GM04503 (cell line): ENCODE measurements at regions not wholly inside any gene's neighbourhood (a gene's known extent, or its start where the extent isn't known, plus 50 kb on each side); places are given as distances from the start of the nearest gene placed in this dataset.

Source experiments
- DNase-seq: peaks from one replicate; pipeline ENCODE4 v3.0.0-alpha.2; 2012; ENCODE audit warnings: low read depth

- DNase-seq = no peak
These were observed 87.1 kb downstream of the ADRB2 start for GRCh38 chr5:148913493-148913892.

GRCh38 chr5:148913985-148914431 lies 87.6 kb downstream of the ADRB2 start:
- peak; percentile 93 for DNase-seq

GRCh38 chr5:148915224-148915817 lies 88.9 kb downstream of the ADRB2 start:
- DNase-seq = no peak

- DNase-seq = no peak
These were observed 94.4 kb downstream of the ADRB2 start for GRCh38 chr5:148920646-148921288.

- no peak for DNase-seq
These were observed 94.9 kb downstream of the ADRB2 start for GRCh38 chr5:148921350-148921749.

- no peak for DNase-seq
These were observed 96.2 kb downstream of the ADRB2 start for GRCh38 chr5:148922606-148923005.

- no peak for DNase-seq
These were observed 96.6 kb downstream of the ADRB2 start for GRCh38 chr5:148923023-148923422.

- DNase-seq = no peak
These were observed 98.4 kb downstream of the ADRB2 start for GRCh38 chr5:148924817-148925216.

- no peak for DNase-seq
These were observed 99.8 kb downstream of the ADRB2 start for GRCh38 chr5:148926207-148926606.

GRCh38 chr5:148927307-148927946 lies 101.0 kb downstream of the ADRB2 start:
- DNase-seq = no peak

GRCh38 chr5:148928141-148928540 lies 101.7 kb downstream of the ADRB2 start:
- no peak for DNase-seq

GRCh38 chr5:148931453-148932057 lies 105.1 kb downstream of the ADRB2 start:
- no peak for DNase-seq

GRCh38 chr5:148932355-148932935 lies 106.0 kb downstream of the ADRB2 start:
- no peak for DNase-seq

- no peak for DNase-seq
These were observed 107.6 kb downstream of the ADRB2 start for GRCh38 chr5:148933903-148934432.

GRCh38 chr5:148934895-148935400 lies 108.5 kb downstream of the ADRB2 start:
- DNase-seq = no peak

- no peak for DNase-seq
These were observed 110.8 kb downstream of the ADRB2 start for GRCh38 chr5:148937239-148937638.

- no peak for DNase-seq
These were observed 111.6 kb downstream of the ADRB2 start for GRCh38 chr5:148937830-148938521.

GRCh38 chr5:148938522-148938882 lies 112.1 kb downstream of the ADRB2 start:
- DNase-seq = no peak

GRCh38 chr5:148939676-148940075 lies 113.3 kb downstream of the ADRB2 start:
- DNase-seq = no peak

GRCh38 chr5:148941810-148942209 lies 115.4 kb downstream of the ADRB2 start:
- no peak for DNase-seq

GRCh38 chr5:148949841-148950470 lies 112.9 kb downstream of the SH3TC2 start:
- no peak for DNase-seq
